Renal cortex interstitium (tissue), 11 donors: ENCODE measurements at regions not wholly inside any gene's neighbourhood (a gene's known extent, or its start where the extent isn't known, plus 50 kb on each side); places are given as distances from the start of the nearest gene placed in this dataset.
"Not testable (repeated sequence)": the region's sequence is repeated elsewhere in the genome, so short reads cannot be mapped to it uniquely, and the experiment has no call there.

ENCODE experiments used
- DNase-seq, 11 donors: peaks; one replicate each; pipeline ENCODE4 v3.0.0-alpha.2; 2013; ENCODE audit warnings: low read depth in 9 of 11, low spot score in 4 of 11; ENCODE audit errors: extremely low read depth in 1 of 11

DNA sequence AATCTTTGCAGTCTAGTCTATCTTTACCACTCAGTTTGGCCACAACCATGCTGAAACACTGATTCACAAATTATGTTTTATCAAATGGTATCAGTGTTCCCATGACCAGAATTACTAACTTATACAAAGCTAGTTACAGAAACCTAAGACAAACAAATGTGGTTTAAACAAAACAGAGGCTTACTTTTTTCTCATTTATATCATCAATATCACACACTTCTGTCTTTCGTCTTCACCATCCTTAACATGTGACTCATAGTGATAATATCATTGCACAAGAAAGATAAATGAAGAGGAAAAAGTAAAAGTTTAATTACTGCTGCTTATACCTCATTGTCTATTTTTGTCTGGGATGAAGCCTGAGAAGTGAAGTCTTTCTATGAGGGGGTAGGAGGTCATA lies 406.6 kb downstream of the PCDH10 start:
- no peak for DNase-seq

DNA sequence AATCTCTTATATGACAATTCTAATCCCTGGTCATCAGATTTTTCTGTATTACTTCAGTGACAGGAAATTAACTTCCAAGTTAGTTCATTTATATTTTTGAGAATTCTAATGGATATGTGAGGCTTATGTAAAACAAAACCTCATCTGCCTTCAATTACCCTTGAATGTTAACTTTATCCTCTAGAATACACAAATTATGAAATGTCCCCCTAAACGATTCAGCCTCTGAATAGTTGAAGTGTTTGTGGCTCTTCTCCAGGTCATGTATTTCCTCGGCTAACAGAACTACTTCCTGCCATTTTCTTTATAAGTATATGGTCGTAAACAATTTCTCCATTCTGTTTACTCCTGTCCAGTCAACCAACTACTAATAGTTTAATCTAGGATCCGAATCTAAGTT lies 401.3 kb downstream of the PCDH10 start:
- DNase-seq: no peak

DNA sequence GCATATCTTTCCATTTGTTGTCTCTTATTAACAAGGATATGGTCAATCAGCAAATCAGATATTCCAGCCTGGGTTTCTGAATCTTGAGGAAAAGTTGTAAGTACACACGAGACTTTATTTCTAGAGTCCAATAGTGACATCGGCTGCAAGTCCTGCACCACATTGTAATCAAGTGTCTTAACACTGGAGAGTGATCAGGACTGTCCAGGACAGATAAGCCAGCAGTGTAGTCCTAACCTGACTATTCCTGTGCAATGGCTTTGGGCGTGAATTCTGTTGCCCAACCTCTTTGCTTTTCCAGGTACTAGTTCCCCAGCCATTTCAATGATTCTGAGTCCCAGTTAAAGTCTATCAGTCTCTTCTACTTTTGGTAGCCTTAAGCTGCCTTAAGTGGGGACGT lies 395.0 kb downstream of the PCDH10 start:
- DNase-seq: no peak

DNA sequence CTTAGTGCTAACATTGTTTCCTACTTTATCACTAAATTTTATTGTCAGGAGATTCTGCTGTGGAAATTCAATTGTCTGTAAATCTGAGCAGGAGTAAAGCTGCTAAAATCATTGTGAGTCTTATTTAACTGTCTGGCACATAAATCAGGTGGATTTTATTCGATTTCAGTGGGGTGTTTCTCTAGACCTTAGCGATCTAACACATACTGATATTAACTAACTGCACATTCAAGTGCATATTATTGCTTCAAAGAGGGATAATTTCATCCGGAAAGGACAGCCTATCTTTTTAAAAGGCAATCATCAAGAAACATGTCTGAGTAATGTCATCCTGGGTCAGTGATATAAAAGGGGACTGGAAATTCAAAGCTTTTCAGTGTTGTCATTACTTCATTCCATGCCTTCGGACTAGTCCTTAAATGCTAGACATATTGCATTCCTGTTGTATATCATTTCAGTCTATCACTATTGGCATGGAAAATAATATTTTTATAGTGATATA lies 388.7 kb downstream of the PCDH10 start:
- no peak for DNase-seq

DNA sequence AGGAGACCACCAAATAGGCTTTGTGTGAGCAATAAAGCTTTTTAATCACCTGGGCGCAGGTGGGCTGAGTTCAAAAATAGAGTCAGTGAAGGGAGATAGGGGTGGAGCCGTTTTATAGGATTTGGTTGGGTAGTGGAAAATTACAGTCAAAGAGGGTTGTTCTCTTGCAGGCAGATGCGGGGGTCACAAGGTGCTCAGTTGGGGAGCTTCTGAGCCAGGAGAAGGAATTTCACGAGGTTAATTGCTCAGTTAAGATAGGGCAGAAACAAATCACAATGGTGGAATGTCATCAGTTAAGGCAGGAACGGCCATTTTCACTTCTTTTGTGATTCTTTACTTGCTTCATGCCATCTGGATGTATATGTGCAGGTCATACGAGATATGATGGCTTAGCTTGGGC lies 385.1 kb downstream of the PCDH10 start:
- not testable (repeated sequence) for DNase-seq

DNA sequence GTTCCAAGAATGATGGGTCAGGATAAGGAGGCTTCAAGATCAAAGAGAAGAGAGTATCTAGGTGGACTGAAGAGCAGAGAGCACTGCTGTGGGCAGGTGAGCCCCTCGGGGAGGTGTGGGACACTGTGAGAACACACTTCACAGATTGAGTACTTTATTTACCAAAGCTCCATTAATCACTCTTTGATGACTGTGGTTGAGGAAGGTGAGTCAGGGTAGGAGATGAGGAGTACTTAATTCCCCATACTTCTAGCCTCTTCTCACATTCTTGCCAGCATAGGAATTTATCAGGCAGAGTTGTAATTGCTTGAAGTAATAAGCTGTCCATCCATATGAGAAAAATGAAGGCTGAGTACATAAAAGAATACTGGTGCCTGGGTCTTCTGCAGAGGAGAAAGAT lies 375.3 kb downstream of the PCDH10 start:
- no peak for DNase-seq

DNA sequence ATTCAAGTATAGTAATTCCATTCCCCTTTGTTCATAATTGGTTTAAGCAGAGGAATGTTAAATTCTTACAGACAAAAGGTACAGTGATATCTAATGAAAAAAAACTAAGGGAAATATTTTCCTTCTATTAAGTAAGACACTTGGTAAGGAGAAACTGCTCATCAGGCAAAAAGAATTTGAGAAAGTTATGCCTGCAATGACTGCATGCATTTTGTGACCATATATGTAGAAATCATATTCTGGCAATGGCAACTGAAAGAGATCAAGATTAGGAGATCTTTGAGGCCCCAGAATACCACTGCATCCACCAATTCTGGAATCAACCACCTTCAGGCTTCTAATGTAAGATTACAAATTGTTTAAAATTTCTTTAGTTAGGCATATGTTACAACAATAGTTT lies 364.8 kb downstream of the PCDH10 start:
- no peak for DNase-seq

DNA sequence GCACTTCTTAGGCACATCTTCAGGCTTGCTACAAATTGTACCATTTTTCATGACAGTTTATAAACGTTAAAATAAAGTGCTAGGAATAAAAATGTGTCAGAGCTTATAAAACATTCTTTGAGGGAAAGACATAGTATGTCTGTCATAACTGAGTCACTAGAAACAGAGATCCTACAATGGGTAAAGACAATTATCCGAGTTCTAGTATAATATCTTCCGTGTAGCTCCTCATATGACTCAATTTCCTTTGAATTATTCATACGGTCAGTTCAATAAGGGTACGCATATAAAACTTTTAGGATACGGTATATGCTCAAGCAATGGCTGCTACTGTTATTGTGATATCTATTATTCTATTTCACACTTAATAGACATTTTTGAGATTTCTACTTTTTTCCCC lies 349.1 kb downstream of the PCDH10 start:
- DNase-seq: no peak

DNA sequence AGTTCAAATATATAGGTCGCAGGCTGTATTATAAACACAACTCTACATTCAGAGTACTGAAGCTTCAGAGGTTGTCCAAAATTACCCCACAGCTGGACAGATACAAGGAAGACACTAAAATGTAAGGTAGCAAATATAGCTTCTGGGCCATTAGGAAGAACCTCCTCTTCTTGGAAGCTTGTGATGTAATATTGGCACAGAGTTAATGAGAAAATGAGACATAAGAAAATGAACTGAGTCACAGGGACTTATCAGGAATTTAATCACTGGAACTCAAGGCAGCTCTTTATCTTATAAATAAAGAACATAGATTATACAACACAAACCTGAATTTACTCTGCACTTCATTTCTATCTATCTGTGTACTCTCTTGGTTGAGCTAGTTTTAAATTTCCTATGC lies 344.7 kb downstream of the PCDH10 start:
- DNase-seq: no peak

DNA sequence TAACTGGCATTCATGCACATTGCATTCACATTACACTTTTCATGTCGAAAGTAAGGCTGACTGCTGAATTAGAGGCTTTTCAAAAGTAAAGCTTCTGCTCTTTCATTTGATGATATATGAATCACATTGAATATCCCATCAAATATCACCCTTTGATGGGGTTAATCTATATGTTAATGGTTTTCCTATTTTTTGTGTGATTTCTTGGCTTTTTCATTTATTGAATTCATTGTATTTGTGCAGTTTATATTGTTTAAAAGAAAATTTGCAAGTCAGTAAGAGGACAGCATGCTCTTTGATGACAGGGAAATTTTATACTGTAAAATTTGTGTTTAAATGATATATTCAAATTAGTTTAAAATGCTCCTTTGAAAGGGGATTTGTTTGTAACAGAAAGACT lies 344.1 kb downstream of the PCDH10 start:
- no peak for DNase-seq

DNA sequence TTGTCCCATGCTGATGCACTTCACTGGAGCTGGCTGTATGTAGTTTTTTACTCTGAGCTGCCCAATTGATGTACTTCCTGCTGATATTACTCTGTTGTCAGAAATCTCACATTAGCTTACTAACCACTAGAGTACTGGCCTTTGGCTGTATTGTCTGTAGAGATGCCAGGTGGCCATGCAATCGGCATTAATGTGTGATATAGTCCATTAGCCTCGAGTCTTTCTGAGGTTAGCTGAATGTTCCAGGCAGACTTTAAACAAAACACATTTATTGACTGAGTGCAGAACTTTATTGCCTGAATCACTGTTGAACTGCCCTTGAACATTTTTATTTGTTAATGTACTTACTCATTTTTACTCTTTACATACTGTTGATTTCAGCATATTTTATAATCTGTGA lies 335.2 kb downstream of the PCDH10 start:
- DNase-seq: no peak

DNA sequence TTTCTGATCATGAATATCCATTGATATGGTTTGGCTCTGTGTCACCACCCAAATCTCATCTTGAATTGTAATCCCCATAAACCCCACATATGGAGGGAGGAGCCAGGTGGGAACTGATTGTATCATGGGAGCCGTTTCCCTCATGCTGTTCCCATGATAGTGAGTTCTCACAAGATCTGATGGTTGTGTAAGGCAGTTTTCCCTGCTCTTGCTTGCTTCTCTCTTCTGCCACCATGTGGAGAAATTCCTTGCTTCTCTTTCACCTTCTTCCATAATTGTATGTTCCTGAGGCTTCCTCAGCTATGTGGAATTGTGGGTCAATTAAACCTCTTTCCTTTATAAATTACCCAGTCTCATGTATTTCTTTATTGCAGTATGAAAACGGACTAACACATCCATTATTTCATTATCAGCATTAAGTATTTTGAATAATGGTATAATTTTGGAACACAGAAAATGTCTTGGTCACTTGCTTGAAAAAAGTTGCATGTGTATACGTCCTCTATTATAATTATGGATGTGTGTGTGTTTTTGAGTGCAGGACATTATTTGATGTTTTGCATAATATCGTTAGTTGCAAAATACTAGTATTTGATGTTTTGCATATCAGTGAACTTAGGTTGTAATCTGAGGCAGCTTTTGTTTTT lies 334.6 kb downstream of the PCDH10 start:
- DNase-seq: peak in 2 of 11 donors; percentile 9 to 25

DNA sequence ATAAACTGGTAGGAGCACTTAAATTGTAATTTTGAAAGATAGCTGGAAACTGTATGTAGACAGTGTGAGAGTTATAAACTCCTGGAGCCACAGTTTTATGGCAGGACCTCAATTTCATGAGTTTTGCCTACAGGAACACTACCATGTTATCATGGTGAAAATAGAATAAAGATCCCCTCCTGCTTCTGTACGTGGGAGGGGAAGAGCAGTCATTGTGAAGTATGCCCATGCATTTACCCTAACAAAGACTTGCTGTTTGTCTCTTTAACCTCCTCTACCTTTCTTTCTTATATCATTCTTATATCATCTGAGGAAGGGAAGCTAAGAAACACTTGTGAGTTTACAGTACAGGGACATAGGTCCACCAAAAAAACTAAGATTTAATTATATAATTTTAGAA lies 327.0 kb downstream of the PCDH10 start:
- DNase-seq: no peak

DNA sequence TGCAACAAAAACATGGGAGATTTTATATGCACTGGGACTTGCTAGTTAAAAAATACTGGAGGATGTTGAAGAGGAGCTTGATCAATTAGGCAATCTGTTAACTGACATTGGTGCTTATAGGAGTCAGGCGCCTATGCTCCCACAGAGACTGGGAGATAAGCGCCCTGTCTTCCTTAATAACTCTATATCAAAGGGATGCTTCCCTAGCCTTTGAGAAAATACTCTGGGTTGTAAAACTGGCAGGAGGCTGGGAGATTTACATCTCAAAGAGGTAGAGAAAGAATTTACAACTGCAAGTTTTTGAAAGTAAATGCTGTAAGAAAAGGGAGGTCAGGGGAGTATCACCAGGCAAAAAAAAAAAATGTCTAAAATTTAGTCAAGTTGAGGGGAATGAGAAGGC lies 325.4 kb downstream of the PCDH10 start:
- no peak for DNase-seq

DNA sequence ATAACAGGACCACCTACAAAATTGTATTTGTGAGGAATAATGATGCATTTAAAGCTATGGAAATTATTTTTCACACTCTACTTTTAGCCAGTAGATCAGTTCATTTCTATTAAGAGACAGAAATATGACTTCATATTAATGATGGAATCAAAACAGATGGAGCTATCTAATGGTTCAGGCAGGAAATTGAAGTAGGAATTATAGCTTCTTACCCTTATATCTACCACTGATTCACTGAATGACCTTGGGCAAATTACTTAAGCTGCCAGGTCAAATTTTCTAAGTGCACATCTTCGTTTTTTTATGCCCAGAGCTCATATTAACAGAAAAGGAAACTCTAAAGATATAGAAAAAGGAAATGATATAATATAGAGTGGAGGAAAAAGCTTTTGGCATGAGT lies 323.1 kb downstream of the PCDH10 start:
- DNase-seq: no peak

DNA sequence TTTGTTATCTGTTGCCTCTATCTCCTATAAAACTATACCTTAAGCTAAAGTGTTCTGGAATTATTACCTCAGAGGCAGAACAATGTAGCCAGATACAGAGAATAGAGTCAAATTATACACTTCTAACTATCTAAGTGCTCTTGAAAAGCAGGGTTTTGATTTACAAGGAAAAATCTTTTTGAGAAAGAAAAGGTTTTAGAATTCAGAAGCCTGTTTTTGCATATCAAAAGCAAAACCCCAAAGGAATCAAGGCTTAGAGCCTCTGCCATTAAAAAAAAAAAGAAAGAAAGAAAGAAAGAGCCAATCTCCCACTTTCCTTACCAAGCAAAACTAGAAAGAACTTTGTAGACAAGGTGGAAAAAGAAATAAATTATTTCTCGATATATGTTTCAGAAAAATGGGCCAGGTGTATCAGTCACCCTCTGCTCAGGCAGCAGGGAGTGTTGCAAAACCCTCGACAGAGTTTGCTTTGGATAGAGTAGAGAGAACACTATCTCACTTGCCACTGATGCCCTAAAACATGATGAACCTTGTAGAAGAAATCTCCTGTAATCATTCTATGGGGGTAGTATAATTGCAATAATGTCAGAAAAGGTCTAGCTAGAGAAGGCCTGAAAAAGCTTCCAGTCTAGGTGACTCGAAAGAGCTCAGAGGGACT lies 318.3 kb downstream of the PCDH10 start:
- no peak for DNase-seq

DNA sequence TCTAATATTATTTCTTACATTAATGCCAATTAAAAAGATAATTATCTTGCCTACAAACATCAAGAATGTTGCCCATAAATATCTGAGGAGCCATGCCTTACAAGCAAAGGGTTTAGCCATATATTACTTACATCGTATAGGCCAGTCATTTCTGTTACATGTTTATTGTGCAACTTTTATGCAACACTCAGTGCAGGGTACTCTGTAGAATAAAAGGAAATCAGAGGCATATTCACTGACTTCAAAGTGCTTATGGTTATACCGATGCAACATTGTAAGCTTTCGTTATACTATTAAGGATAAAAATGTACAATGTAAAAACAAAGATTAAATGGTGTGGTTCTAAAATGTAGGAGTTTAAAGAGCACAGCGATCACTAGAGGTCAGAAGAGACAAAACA lies 315.9 kb downstream of the PCDH10 start:
- DNase-seq: no peak

DNA sequence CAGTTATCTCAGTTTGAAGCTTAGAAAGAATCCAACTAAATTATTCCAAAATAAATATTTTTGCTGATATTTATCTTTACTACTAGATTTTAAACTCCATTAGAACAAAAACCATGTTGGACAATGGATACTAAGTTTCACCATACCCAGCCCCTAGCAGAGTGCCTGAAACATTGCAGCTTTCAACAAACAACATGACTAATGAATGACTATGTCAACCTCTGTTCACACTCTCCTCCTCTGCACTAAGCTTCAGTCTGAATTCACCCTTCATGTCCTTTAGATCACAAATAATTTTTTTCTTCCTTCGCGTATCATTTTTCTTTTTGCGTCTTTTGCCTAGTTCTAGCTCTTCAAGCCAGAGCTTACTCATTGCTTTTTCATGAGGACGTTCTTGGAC lies 315.2 kb downstream of the PCDH10 start:
- peak in 2 of 11 donors; percentile 2 to 10 for DNase-seq

DNA sequence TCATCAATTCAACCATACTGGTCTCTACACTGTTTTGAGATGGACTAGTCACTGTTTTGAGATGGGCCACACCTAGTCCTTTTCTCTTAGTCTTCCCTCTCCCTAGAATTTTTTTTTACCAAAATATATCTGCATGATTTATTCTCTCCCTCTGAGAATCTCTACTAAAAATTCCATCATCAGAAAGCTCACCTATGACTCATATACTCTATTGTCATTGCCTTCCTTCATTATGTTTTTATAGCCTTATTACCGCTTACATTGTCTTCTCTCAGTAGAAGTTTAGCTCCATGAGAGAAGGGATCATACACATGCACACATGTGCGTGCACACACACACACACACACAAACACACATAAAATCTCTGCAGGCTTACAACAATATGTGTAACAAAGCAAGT lies 303.6 kb downstream of the PCDH10 start:
- no peak for DNase-seq

DNA sequence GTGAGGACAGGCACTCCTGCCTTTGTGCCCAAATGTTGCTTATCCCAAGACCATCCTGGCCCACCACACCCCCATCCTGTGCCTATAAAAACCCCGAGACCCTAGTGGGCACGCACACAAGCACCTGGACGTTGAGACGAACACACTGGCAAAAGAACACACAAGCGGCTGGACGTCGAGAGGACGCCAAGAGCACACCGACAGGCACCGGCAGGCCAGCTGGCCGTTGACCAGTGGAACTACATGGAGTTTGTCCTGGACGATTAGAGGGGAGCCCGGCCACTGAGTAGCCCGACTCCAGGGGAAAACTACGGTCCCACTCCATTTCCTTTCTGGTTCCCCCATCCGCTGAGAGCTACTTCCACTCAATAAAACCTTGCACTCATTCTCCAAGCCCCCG lies 301.7 kb downstream of the PCDH10 start:
- no peak for DNase-seq

DNA sequence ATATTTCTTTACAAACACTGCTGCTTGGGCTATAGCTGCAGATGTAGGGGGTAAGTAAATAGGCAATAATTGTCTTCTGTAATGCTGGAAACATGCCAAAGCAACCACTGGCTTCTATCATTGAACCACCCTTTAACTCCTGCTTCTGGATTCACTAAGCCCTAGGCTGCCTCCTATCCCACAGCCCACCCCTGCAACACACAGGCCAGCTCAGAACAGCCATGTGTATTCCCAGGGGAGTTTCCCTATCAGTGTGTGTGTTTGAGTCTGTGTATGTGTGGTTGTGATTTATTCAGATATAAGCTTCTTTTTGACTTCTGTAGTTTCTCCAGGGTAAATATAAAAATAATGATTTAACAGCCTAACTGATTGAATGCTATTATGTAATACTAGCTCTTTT lies 291.3 kb downstream of the PCDH10 start:
- no peak for DNase-seq
